GM21737 (cell line): ENCODE measurements at regions not wholly inside any gene's neighbourhood (a gene's known extent, or its start where the extent isn't known, plus 50 kb on each side); places are given as distances from the start of the nearest gene placed in this dataset.
"Not testable (repeated sequence)": the region's sequence is repeated elsewhere in the genome, so short reads cannot be mapped to it uniquely, and the experiment has no call there.

Experiments
- ATAC-seq: cut with Tn5 transposase; IDR thresholded peaks from one replicate; pipeline ENCODE4 v1.9.1; 2021; ENCODE audit warnings: mild to moderate bottlenecking, moderate library complexity; ENCODE audit not compliant: unreplicated experiment

DNA sequence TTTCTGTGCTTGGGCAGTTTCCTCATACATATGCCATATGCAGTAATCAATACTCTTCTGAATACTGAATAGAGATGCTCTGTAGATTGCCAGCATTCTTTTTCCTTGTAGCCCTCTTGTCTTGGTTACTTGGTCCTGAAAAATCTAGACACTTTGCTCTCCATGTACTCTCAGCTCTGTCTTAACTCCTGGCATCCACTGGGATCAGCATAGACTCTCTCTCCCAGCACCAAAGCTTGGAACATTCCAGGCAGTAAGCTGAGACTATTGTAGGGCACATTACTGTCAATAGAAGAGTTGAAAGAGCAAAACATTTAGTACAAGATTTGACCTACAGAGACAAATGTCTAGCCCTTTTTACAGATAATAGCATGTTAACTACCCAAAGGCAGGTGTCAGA lies 1100.3 kb downstream of the TBL1XR1 start:
- no peak for ATAC-seq

DNA sequence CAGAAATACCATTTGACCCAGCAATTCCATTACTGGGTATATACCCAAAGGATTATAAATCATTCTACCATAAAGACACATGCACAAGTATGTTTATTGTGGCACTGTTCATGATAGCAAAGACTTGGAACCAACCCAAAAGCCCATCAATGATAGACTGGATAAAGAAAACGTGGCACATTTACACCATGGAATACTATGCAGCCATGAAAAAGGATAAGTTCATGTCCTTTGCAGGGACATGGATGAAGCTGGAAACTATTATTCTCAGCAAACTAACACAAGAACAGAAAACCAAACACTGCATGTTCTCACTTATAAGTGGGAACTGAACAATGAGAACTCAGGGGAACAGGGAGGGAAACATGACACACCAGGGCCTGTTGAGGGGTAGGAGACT lies 1103.4 kb downstream of the TBL1XR1 start:
- ATAC-seq: not testable (repeated sequence)

DNA sequence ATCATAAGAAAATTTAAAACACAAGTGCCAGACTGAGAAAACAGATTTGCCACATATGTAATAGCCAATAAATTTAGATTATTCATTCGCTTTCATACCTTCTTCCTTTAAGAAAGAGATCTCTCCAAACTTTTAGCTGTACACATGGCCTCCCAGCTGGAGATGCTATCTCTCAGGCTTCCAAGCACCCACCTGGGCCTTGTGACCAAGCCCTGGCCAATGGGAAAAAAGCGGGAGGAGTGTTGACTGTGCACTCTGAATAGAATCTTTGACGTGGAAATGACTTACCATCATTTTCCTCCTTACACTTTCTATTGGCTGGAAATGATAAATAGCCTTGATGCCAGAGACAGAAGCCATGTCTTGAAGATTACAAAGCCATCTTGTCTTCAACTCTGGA lies 1106.6 kb downstream of the TBL1XR1 start:
- no peak for ATAC-seq

DNA sequence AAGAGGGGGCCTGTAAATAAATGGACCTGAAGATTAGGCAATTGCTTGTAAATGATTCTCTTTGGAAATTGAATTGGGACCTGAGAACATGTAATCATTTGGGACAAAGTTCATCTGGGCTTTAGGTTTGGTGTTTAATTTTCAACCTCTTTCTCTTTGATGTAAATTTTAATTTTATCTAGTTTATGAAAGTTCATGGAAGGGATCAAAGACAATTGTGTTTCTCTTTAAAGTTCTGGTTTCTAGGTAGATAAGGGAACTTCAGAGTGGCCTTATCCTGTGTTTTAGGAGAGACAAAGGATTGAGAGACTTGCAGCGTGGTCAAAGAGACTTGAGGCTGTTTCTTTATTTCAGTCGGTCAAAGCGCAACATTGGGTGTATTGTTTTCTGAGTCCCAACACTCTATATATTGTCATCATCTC lies 1108.3 kb downstream of the TBL1XR1 start:
- ATAC-seq: no peak

DNA sequence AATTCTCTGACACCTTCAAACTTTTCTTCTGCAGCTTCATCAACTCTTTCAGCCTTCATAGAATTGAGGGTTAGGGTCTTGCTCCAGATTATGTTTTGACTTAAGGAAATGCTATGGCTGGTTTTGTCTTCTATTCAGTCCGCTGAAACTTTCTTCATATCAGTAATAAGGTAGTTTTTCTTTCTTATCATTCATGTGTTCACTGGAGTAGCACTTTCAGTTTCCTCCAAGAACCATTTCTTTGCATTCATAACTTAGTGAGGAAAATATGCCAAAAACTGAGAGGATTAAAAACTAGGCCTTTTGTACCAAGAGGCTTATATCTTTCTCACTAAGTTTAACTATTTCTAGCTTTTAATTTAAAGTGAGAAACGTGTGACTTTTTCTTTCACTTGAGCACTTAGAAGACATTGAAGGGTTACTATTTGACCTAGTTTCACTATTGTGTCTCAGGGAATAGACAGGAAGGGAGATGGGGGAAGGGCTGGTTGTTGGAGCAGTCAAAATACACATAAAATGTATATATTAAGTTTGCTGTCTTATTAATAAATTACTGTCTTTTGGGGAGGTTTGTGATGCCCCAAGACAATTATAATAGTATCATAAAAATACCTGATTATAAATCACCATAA lies 1110.1 kb downstream of the TBL1XR1 start:
- no peak for ATAC-seq

DNA sequence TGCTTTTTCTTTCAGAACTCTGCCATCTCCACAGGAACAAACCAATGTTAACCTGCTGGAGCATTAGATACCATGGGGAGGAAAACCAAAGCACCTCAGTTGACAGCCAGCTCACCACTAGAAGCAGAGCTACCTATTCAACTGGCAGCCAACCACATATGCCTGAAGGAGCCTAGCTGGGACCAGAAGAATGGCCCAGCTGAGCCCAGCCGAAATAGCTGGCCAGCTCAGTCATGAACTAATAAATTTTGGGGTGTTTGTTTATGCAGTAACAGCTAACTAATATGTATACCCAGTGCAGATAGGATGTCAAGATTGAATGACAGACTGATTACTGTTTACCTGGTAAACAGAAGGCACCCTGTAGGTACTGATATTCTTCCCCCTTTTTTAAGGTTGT lies 1117.5 kb downstream of the TBL1XR1 start:
- ATAC-seq: no peak

DNA sequence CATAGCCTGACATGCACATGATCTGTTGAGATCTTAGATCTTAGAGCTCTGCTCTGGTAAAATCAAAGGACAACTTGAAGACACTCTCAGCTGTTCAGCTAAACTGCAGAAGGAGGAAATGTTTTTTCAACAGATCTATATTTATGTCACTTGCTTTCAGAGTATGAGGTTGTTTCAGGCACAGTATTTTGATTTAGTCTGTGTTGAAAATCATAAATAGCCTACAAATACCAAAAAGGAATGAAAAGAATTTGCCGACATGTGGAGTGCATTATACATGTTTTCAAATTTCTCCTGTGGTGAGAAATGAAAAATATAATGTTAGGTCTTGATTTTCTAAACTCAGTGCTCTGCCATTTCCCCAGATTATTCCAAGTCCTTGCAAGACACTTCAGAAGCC lies 1118.4 kb downstream of the TBL1XR1 start:
- no peak for ATAC-seq

DNA sequence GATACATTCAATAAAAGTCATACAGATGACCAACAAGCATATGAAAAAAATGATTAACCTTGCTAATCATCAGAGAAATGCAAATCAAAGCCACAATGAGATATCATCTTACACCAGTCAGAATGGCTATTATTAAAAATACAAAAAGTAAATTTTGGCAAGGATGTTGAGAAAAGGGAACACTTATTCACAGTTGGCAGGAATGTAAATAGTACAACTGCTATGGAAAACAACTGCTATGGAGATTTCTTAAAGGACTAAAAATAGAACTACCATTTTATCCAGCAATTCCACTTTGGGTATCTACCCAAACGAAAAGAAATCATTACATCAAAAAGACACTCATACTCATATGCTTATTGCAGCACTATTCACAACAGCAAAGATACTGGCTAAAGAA lies 1121.8 kb downstream of the TBL1XR1 start:
- no peak for ATAC-seq

DNA sequence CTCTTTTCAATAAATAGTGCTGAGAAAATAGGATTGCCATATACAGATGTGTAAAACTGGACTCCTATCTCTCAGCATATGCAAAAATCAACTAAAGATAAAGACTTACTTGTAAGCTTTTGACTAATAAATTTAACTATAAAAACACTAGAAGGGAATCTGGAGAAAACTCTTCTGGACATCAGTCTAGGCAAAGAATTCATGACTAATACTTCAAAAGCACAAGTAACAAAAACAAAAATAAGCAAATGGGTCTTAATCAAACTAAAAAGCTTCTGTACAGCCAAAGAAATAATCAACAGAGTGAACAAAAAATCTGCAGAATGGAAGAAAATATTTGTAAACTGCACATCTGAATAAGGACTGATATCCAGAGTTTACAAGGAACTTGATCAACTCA lies 1122.2 kb downstream of the TBL1XR1 start:
- no peak for ATAC-seq

DNA sequence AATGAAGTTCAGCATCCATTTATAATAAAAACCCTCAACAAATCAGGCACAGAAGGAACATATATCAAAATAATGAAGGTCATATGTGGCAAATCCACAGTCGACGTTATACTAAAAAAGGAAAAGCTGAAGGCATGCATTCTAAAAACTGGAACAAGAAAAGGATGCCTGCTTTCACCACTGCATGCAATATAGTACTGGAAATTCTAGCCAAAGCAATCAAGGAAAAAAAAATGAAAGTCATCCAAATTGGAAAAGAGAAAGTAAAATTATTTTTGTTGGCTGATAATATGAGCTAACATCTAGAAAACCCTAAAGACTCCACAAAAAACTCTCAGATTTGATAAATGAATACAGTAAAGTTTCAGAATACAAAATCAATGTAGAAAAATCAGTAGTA lies 1123.2 kb downstream of the TBL1XR1 start:
- ATAC-seq: no peak

DNA sequence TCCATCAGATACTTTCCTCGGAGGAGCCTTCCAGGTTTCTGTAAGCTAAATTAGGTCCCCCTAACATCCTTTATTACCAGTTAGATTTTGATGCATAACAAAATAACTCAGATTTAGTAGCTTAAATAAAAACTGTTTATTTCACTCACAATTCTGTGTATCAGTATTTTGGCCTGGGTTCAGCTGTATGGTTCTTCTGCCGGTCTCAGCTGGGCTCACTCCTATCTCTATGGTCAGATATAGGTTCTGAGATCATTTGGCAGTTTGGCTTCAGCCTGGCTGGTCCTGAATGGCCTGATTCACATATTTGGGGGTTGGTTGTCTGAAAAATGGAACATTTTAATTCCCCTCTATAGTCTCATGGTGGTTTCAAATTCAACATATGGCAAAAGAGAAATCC lies 1125.3 kb downstream of the TBL1XR1 start:
- ATAC-seq: no peak

DNA sequence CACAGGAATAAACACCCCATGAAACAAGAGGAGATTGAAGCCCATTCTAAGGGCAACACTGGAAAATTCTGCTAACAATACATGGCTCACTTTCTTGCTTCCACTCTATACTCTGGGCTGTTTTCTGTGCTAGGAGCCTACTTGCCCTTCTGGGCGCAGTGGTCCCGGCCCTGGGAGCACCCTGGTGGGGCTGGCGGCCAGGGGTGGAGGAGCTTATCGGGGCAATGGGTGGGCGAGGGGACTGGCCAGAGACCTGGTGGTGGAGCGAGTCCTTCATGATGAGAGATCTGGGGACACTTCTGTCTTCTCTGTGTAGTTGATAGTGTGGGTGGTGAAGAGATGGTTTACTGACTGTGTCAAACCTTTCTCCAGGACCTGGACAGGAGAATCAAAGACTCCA lies 1128.5 kb downstream of the TBL1XR1 start:
- no peak for ATAC-seq

DNA sequence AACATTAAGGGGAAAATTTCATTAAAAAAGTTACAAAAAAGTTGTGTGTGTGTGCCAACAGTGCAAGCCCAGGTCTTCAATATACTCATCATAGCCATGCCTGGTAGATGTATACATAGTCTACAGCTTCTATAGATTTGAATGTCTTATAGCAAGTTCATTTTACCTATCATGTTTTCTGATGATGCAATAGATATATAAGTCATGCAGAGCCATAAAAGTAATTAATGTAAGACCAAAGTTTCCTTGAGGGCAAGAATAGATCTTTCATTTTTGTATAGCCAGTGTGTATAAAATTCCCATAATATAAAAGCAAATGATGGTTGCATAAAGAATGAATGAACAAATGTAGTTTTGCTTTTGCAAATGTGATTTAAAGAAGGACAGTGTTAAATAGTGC lies 1138.4 kb downstream of the TBL1XR1 start:
- no peak for ATAC-seq

DNA sequence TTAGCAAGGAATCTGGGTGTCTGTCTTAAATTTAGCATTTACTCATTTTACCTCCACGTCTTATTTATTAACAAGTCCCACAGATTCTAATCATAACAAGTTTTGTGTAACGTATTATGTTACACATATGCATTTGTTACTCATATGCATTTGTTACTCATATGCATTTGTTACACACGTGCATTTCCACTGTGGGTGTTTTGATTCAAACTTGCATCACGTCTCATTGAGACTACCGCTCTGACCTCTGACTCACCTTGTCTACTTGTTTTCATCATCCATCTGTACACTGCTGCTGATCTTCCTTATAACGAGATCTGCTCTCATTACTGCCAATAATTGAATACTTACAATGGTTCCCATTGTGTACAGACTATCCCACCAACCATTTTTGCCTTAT lies 1141.4 kb downstream of the TBL1XR1 start:
- ATAC-seq: no peak

DNA sequence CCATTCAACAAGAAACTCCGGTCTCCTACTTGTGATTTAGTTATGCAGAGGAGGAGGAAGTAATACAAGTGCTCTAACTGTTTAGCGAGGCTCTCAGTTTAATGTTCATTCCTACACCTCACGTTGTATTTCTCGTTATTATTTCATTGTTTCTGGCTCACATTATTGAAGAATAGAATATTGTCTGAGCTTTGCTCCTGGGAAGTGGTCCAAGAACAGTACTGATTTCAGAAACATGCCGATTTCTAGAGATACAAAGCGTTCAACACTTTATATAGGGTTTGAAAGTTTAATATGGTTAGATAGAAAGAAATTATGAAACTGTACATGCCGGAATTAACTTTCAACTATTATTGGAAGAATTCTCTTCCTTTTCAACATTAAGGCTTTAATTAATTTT lies 1145.5 kb downstream of the TBL1XR1 start:
- no peak for ATAC-seq

DNA sequence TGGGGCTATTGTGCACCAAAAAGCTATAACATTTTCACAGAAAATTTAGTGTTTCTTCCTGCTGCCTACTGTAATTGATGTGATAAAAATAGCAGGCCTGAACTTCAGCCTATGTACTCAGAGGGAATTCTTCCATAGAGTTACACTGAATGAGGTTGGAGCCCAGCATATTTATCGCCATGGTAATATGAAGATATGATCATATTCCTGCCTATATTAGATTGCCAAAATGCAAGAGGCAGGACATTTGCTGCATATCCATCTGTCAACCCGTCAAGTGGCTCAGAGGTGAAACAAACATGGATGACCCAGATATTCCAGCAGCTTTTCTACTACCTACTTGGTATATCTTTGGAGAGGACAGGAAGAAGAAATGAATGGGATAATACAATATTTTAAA lies 1150.6 kb downstream of the TBL1XR1 start:
- ATAC-seq: no peak

DNA sequence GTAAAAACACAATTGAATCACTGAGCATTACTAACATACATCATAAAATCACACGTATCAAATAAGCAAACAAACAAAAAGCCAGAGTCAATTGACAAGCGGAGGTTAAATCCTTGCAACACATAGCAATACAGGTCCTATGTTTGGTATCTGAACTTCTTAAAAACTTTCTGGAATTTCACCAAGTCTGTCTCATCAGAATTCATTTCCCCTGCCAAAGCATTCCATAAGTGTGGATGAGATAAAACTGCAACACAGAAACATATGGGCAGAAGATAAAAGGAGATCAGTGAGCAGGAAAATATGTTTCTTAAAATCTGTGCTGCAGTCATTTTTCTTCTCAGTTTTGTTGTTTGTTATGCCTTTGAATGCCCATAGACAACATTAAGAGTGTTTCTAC lies 1155.5 kb downstream of the TBL1XR1 start:
- no peak for ATAC-seq

DNA sequence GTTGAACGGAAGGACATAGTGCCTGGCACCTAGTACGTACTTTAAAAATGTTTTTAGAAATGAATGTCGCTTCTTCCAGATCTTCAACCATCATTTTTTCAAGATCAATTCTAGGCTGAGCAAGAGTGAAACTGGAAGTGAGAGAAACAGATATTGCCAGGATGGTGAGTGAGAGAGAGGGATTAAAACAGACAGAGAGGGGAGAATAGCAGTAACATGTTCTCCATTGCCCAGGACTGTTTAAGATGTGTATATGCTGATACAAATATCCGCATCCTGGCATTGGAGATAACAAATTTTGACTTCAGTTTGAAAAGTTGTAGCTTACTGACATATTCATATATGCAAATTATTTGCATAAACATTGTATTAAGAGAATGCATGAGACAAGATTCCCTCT lies 1156.1 kb downstream of the TBL1XR1 start:
- no peak for ATAC-seq

DNA sequence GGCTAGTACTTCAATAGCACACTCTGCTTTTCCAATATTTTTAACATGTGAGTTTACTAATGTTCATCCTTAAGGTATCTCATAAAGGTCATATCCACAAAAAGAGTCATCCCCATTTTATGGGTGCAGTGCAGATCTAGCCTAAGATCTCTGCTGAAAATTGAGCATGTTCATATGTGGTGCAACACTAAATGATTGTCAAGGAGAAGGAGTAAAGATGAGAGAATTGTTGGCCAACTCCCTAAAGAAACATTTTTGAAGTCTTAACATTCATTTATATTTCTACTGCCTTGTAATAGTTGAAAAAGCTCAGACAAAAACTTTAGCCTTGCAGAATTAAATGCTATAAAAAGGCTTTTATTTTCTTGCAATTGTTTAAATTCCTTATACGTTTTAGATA lies 1159.6 kb downstream of the TBL1XR1 start:
- no peak for ATAC-seq

DNA sequence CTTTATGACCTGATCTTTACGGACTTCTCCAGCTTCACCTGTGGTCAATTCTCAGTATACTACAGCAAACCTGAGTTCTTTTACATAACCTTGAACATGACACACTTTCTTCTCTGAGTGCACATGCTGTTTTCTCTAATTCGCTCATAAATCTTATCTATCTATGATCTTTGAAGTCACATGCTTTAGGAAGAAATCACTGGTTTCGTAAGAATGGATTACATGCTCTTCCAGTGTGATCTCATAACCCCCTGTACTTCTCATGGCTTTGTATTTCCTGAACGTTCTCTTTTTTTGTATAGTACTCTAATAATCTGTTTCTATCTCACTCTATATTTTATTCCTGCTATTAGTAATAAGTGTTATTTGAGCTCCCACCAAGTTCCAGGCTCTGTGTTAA lies 1165.2 kb downstream of the TBL1XR1 start:
- no peak for ATAC-seq

DNA sequence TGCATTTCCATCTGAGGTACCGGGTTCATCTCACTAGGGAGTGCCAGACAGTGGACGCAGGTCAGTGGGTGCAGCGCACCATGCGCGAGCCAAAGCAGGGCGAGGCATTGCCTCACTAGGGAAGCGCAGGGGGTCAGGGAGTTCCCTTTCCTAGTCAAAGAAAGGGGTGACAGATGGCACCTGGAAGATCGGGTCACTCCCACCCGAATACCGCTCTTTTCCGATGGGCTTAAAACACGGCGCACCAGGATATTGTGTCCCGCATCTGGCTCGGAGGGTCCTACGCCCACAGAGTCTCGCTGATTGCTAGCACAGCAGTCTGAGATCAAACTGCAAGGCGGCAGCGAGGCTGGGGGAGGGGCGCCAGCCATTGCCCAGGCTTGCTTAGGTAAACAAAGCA lies 1157.1 kb downstream of the NAALADL2 start:
- not testable (repeated sequence) for ATAC-seq

DNA sequence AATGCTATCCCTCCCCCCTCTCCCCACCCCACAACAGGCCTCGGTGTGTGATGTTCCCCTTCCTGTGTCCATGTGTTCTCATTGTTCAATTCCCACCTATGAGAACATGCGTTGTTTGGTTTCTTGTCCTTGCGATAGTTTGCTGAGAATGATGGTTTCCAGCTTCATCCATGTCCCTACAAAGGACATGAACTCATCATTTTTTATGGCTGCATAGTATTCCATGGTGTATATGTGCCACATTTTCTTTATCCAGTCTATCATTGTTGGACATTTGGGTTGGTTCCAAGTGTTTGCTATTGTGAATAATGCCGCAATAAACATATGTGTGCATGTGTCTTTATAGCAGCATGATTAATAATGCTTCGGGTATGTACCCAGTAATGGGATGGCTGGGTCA lies 1156.1 kb downstream of the NAALADL2 start:
- not testable (repeated sequence) for ATAC-seq

DNA sequence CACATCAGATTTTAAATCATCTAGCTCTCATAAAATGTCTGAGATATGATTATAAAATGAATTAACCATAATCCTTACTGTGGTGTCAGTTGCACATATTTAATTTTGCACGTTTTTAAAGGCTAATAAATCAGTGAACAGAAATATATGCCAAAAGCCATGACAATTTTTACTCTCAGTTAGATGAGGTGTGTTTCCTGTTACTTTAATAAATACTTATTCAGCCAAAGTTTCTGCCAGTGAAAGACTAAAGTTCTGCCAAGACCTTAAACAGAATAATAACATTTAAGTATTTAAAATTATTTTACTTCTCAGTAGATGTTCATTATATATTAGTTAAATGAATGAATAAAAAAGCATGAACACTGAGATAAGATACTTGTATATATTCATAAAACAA lies 1150.1 kb downstream of the NAALADL2 start:
- ATAC-seq: no peak

DNA sequence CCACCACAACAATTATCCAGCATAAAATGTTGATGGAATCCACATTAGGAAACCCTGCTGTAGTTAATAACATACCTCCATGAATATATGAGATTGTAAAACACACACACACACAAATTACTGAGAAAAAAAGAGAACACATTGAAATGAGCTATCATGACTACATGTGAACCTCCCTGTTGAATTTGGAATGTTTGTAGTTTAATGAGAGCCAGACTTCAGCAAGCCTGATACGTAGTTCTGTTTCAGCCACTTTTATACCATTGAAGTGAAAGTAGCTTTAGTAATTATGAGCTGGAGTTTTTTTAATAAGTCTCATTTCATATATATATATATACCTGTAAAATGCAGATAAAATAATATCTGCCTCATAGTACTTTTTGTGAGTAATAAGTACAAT lies 1146.4 kb downstream of the NAALADL2 start:
- no peak for ATAC-seq
